Stimulated activated CD4-positive, alpha-beta T cell treated with anti-CD3 and anti-CD28 coated beads, Interleukin-12 subunit alpha, Interleukin-12 subunit beta, amount 100 ng/mL, for 48 hours (primary cell): ENCODE measurements at regions not wholly inside any gene's neighbourhood (a gene's known extent, or its start where the extent isn't known, plus 50 kb on each side); places are given as distances from the start of the nearest gene placed in this dataset.

Source experiments
- DNase-seq, 3 donors: peaks; one replicate each; pipeline ENCODE4 v3.0.0-alpha.2; 2020; ENCODE audit warnings: low read depth in 2 of 3, low spot score in 1 of 3

DNA sequence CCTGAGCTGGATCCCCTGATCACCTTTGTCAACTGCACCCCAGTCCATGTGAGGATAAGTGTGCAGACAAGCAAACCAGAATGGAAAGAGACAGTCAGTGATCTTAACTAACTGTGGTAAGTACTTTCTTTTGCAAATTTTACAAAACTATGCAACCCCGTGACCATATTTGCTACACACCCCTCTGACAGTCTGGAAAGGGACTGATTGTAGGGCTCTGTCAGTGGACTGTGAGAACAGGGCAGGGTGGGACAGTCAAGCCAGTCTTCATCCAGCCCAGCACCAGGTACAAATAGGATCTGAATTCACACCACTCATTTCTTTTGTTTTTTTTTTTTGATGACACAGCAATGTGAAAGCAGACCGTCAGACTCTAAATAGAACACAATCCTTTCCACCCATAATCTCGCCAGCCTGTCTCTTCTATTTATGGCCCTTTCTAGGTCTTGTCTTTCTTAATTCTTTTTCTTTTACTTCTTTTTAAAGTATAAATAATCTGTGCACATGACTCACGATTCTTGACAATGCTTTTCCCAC, 165.6 kb downstream of the ARL6IP6 start:
- no peak for DNase-seq

GRCh38 chr2:152881527-152881926, 163.1 kb downstream of the ARL6IP6 start:
- DNase-seq = no peak

DNA sequence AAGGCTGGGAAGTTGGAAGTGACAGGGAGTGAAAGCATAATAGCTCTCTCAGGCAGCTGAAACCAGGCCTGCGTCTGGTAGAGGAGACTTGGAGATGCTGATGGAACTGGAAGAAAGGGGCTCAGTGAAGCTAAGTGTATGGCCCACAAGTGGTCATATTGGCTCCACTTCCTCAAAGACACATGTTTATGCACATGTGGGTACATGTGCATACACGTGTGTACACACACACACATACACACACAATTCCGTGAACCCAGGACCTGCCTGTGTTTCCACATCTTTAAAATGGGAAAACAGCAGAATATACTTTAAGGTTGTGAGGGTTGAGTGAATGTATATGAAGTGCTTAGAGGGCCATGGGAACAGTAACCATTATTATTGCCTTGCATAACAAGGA, 160.9 kb downstream of the ARL6IP6 start:
- DNase-seq = no peak

DNA sequence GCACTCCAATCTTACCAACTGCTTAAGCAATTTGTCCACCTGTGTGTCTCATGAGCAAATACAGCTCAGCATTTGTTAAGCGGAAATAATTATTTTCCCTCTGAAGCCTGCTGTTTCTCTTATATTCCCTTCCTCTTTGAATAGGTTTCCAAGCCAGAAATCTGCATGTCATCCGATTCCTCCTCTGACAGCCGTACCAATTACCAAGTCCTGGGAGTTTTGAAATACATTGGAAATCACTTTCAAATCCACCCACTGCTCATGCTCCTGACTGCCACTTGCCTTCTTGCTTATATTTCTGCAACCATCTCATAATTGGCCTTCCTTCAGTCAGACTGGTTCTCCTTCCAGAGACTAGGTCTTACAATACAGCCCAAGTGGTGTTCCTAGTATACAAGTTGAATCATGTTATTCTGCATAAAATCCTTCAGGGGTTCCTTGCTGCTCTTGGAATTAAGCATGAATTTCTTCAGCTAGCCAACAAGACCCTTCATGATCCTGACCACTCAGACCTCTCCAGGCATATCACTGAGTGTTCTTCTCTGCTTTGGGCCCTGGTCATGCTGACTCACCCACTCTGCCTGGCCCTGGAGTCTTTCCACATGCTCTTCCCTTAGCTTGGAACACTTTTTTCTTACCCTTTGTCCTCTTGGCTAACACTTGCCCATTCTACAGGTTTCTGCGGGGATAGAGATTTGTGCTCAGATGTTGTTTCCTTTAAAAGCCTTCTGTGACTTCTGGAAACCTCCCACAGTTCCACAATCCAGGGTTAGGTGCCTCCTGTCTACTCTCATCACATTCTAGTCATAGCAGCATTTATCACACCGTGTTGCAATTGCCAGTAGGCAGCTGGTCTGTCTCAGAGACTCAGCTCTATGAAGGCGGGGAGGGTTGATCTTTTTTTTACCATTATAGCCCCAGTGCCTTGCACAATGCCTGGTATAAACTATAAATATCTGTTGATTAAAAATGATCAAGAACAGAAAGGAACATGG, 157.6 kb downstream of the ARL6IP6 start:
- no peak for DNase-seq

DNA sequence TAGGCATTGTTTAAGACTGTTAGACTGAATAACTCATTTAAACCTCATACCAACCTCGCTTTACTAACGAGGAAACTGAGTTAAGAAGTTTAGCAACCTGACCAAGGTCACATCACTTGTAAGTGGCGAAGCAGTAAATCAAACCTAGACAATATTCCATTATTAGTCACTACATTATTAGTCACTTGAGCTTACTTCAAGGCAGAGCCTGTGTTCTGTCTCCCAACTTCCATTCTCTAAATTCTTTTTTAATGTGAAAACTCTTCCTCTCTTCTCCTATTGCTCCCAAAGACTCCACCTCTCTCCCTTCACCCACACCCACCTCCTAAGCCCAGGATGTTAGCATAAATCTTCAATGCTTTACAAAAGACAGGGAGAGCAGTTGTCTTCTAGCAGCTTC, 156.5 kb downstream of the ARL6IP6 start:
- no peak for DNase-seq

DNA sequence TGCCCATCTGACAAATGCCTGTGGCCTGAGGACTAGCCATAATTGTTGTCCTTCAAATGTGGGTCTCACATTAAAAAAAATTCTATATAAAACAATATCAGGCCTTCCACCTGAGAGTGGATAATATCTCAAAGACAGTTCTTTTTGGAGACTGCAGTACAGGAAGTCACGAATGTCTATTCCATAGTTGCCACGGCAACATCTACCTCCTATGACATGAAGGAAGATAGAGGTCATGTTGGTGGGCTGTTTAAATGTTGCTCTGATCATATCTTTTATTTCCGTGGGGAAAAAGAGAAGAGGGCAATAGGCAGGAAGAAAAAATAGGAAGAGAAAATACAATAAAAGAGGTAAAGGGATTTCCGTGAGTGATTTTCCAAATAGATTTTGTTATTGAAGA, 151.8 kb downstream of the ARL6IP6 start:
- DNase-seq = no peak

DNA sequence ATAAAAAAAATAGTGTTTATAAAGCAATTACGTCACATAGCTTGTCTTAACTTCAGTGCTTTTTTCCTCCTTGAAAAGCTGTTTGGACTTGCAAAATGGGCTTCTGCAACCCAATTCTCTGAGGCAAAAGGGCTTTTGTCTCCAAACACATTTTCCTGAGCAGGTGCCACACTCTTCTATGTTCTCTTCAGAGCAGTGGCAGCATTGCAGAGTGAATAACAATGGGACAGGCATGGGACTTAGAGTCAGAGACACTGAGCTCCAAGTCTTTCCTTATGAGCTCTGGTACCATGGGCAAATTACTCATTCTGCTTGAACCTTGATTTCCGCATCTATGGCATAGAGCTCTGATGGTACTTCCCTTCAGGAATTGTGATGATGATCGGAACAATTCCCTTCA, 149.0 kb downstream of the ARL6IP6 start:
- no peak for DNase-seq

GRCh38 chr2:152864601-152865149, 146.3 kb downstream of the ARL6IP6 start:
- no peak for DNase-seq

- no peak for DNase-seq
Observed at GRCh38 chr2:152863826-152864225, 145.4 kb downstream of the ARL6IP6 start.

GRCh38 chr2:152861349-152861942, 143.0 kb downstream of the ARL6IP6 start:
- peak in 2 of 3 donors; percentile 4 to 18 for DNase-seq

- DNase-seq = no peak
Observed at GRCh38 chr2:152858594-152859265, 140.3 kb downstream of the ARL6IP6 start.

- DNase-seq = no peak
Observed at GRCh38 chr2:152846697-152847470, 128.5 kb downstream of the ARL6IP6 start.

DNA sequence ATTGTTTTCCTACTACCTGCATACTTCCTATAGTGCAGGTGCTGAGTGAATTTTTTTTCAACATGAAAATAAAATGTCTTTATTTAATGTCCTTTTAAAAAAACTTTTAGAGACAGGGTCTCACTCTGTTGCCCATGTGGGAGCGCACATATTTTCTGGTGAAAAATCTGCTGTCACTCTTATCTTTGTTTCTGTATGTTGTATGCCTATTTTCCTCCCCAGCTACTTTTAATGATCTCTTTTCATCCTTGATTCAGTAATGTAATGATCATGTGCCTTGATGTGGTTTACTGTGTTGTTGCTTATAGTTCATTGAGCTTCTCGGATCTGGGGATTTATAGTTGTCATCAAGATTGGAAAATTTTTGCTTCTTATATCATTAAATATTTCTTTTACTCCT, 117.3 kb downstream of the ARL6IP6 start:
- no peak for DNase-seq

GRCh38 chr2:152827944-152828343, 109.5 kb downstream of the ARL6IP6 start:
- no peak for DNase-seq

DNA sequence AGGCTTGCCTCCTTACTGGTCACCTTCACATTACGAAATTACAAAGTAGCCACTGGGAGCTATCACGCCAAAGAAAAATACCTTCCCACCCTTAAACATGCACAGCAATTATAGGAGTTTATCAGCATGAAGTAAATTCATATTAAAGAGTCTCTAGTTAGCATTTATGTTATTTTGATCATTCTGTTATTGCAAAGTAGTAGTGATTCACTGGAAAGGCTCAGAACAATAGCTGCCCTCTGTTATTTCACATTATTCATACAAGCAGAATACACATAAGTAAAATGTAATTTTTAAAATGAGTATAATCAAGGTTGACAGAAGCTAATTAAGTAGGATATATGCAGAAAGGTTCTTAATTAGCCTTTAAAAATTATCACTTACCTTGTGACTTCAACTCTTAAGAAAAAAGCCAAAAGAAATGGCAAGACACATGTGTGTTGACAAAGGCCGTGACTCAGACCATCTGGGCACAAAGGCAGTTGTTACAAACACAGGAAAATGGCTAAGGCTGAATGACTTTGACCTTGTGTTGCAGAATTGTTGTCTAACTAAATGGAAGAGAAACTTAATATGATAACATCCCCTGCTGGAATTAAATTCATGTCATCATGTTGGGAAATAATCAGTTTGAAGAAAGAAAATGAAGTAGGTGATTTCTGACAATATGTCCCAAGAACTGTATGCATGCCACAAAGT, 108.3 kb downstream of the ARL6IP6 start:
- no peak for DNase-seq

- no peak for DNase-seq
Observed at GRCh38 chr2:152825834-152826233, 107.4 kb downstream of the ARL6IP6 start.

GRCh38 chr2:152823905-152824304, 105.5 kb downstream of the ARL6IP6 start:
- no peak for DNase-seq

- DNase-seq = no peak
Observed at GRCh38 chr2:152822676-152823075, 104.3 kb downstream of the ARL6IP6 start.

DNA sequence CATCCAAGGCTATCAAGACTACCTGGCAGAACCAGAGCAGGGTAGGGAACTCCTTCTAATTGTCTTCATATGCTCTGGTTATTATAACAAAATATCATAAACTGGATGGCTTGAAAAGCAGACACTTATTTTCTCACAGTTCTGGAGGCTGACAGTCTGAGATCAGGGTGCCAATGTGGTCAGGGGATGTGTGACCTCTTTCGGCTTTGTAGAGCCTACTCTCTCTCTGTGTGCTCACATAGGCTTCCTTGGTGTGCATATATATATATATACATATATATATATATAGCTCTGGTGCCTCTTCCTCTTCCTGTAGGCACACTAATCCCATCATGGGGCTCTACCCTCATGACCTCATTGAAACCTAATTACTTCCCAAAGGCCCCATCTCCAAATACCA, 101.6 kb downstream of the ARL6IP6 start:
- DNase-seq = no peak
